ENCODE measurements at regions not wholly inside any gene's neighbourhood (a gene's known extent, or its start where the extent isn't known, plus 50 kb on each side); places are given as distances from the start of the nearest gene placed in this dataset.

DNA sequence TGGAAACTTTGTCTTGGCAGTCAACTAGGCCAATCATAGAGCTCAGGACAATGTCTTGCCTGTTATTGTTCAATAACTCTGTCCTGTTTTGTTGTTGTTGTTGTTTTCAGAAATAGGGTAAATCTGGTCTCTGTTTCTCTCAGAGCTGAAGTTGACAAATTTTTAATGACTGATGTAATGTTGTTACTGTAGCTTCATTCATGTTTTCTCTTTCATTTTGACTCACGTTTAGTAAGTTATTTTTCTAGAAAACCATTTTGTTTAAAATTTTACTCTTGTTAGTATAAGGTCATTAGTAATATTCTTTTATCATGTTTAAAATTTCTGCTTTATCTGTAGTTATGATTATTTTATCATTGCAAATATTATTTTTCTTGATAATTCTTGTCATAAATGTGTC lies 51.6 kb upstream of the GRIK2 start:
- TF ChIP-seq CTCF (IDR thresholded peaks at IDR 0.05) (no peak), POLR2A (IDR thresholded peaks at IDR 0.05) (no peak)

Measured in thyroid gland (tissue), 4 donors.